A549 (cell line): ENCODE measurements at regions not wholly inside any gene's neighbourhood (a gene's known extent, or its start where the extent isn't known, plus 50 kb on each side); places are given as distances from the start of the nearest gene placed in this dataset.
"Not testable (repeated sequence)": the region's sequence is repeated elsewhere in the genome, so short reads cannot be mapped to it uniquely, and the experiment has no call there.

Experiments
- CTCF ChIP-seq: fragments of >200 bp; sonication (Bioruptor Twin); formaldehyde crosslinking; IDR thresholded peaks from 3 replicates; pipeline ENCODE4 v1.5.1; 2016
- TP53 ChIP-seq: fragments of 250-450 bp; sonication (Bioruptor Pico); IDR thresholded peaks from 2 replicates; pipeline ENCODE4 v1.5.0; 2021; ENCODE audit warnings: mild to moderate bottlenecking, moderate library complexity

GRCh38 chr16:21365541-21365940 is 87.5 kb upstream of the CRYM start:
- not testable (repeated sequence) for TF ChIP-seq CTCF; TP53 (CRISPR knock-in tag)
